ENCODE measurements at regions not wholly inside any gene's neighbourhood (a gene's known extent, or its start where the extent isn't known, plus 50 kb on each side); places are given as distances from the start of the nearest gene placed in this dataset.

DNA sequence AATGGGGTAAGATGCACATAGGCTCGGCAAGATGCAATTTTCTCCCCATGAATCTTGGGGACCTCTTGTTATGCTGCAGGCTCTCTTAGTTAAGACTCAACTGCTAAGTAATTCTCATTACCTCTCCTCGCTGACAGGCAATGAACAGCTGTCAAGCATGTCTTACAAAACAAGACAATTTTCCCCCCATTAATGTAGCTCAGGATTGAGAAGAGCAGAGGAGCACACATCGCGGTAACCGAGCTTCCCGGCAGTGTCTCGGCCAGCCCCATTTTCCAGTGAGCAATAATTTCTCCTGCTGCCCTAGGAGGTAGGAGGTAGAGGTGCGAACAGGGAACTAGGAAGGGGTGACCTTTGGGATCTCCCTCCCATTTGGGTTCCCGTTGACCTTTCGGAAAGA, 272.1 kb downstream of the HAPSTR1 start:
- no peaks in the 10 kb centered on the region for H3K4me1 ChIP-seq (ENCODE audit: insufficient read depth, low read length, poor library complexity, severe bottlenecking)
- CTCF ChIA-PET: no interaction called here
- H3K4me3 ChIP-seq (ENCODE audit: low read depth, low read length, poor library complexity, severe bottlenecking): no peak overlapping the region
- no peaks in the 10 kb centered on the region for H3K36me3 ChIP-seq (ENCODE audit: insufficient read depth, low read length, poor library complexity, severe bottlenecking)
- no peak overlapping the region for H3K27ac ChIP-seq (ENCODE audit: low read depth, low read length, poor library complexity, severe bottlenecking)
- BruUV-seq (replicated peaks): no TSS peak
- POLR2A ChIA-PET (ENCODE audit: low non-redundant PET): no interaction called here
- H3K27me3 ChIP-seq (replicated peaks; ENCODE audit: insufficient read depth, low read depth, low read length, poor library complexity): no peaks in the 10 kb centered on the region
- H3K9me3 ChIP-seq (ENCODE audit: low read depth, low read length, poor library complexity, severe bottlenecking): no peaks in the 10 kb centered on the region
- intact Hi-C loops (cut with micrococcal nuclease; ENCODE audit: unreplicated experiment): no loop called here
- no peak for TF ChIP-seq CTCF (conservative IDR thresholded peaks at IDR 0.05; ENCODE audit: low read depth, low read length)
- no peak for TF ChIP-seq EZH2 (IDR thresholded peaks at IDR 0.05; ENCODE audit: borderline replicate concordance, low read depth, low read length, poor library complexity, severe bottlenecking)
- no peak for DNase-seq (ENCODE audit: low spot score)

DNA sequence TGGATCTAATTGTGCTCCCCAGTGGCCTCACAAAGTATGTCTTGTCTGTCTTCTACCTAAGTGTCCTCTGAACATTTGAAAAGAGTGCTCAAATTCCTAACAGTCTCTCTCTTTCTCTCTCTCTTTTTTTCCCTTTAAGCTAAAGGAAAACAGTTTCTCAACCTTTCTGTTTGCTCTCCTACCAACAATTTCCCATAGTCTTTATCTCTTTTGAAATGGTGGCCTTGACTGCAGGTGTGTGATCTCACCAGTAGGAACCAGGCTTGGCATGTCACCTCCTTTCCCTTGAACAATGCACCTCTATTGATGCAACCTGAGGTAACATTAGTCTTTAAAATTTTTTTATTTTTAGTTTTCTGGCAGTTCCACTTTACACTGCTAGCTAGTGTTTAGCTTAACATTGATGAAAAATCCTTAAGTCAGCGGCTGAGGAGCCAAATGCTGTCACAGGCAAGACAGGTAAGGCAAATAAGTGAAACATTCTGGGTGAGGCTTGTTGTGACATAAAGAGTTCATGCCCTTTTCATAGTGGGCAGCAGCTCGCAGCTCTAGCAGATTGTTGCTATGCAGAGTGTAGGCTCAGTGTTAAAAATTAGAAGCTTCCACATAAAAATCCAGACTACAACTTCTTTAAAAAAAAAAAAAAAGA, 273.4 kb downstream of the HAPSTR1 start:
- ChIA-PET POLR2A (ENCODE audit: low non-redundant PET) (interaction anchor here (0.6 kb wide), 1 partner anchor 22 kb away, joined by 4 read pairs; no protein-coding TSS in a partner anchor), CTCF (no interaction called here)
- BruUV-seq (replicated peaks): no TSS peak
- intact Hi-C loops (cut with micrococcal nuclease; ENCODE audit: unreplicated experiment): no loop called here
- no peaks in the 10 kb centered on the region for H3K36me3 ChIP-seq (ENCODE audit: insufficient read depth, low read length, poor library complexity, severe bottlenecking)
- DNase-seq (ENCODE audit: low spot score): no peak
- no peaks in the 10 kb centered on the region for H3K4me1 ChIP-seq (ENCODE audit: insufficient read depth, low read length, poor library complexity, severe bottlenecking)
- no peak overlapping the region for H3K4me3 ChIP-seq (ENCODE audit: low read depth, low read length, poor library complexity, severe bottlenecking)
- no peaks in the 10 kb centered on the region for H3K9me3 ChIP-seq (ENCODE audit: low read depth, low read length, poor library complexity, severe bottlenecking)
- no peaks in the 10 kb centered on the region for H3K27me3 ChIP-seq (replicated peaks; ENCODE audit: insufficient read depth, low read depth, low read length, poor library complexity)
- H3K27ac ChIP-seq (ENCODE audit: low read depth, low read length, poor library complexity, severe bottlenecking): no peak overlapping the region
- no peak for TF ChIP-seq CTCF (conservative IDR thresholded peaks at IDR 0.05; ENCODE audit: low read depth, low read length)

- CTCF ChIA-PET: no interaction called here
- Histone ChIP-seq H3K9me3 (ENCODE audit: low read depth, low read length, poor library complexity, severe bottlenecking) (no peaks in the 10 kb centered on the region), H3K36me3 (ENCODE audit: insufficient read depth, low read length, poor library complexity, severe bottlenecking) (no peaks in the 10 kb centered on the region), H3K4me1 (ENCODE audit: insufficient read depth, low read length, poor library complexity, severe bottlenecking) (no peaks in the 10 kb centered on the region), H3K4me3 (ENCODE audit: low read depth, low read length, poor library complexity, severe bottlenecking) (no peak overlapping the region), H3K27me3 (replicated peaks; ENCODE audit: insufficient read depth, low read depth, low read length, poor library complexity) (no peaks in the 10 kb centered on the region), H3K27ac (ENCODE audit: low read depth, low read length, poor library complexity, severe bottlenecking) (no peak overlapping the region)
- intact Hi-C loops (cut with micrococcal nuclease; ENCODE audit: unreplicated experiment): no loop called here
- POLR2A ChIA-PET (ENCODE audit: low non-redundant PET): interaction anchor here (0.6 kb wide), 1 partner anchor 23 kb away, joined by 4 read pairs; no protein-coding TSS in a partner anchor
- BruUV-seq (replicated peaks): no TSS peak
- no peak for DNase-seq (ENCODE audit: low spot score)
- no peak for TF ChIP-seq CTCF (conservative IDR thresholded peaks at IDR 0.05; ENCODE audit: low read depth, low read length)
- no peak for TF ChIP-seq EZH2 (IDR thresholded peaks at IDR 0.05; ENCODE audit: borderline replicate concordance, low read depth, low read length, poor library complexity, severe bottlenecking)
Measured at GRCh38 chr16:9365370-9365728, 273.9 kb downstream of the HAPSTR1 start.
